LNCAP (cell line): ENCODE measurements at regions not wholly inside any gene's neighbourhood (a gene's known extent, or its start where the extent isn't known, plus 50 kb on each side); places are given as distances from the start of the nearest gene placed in this dataset.

Source experiments
- TF ChIP-seq, protein P1 (sequence below): fragments of 450-650 bp; IDR thresholded peaks from 2 replicates; pipeline ENCODE4 v1.5.1; 2017; ENCODE audit warnings: mild to moderate bottlenecking

- TF ChIP-seq, protein P1, sequence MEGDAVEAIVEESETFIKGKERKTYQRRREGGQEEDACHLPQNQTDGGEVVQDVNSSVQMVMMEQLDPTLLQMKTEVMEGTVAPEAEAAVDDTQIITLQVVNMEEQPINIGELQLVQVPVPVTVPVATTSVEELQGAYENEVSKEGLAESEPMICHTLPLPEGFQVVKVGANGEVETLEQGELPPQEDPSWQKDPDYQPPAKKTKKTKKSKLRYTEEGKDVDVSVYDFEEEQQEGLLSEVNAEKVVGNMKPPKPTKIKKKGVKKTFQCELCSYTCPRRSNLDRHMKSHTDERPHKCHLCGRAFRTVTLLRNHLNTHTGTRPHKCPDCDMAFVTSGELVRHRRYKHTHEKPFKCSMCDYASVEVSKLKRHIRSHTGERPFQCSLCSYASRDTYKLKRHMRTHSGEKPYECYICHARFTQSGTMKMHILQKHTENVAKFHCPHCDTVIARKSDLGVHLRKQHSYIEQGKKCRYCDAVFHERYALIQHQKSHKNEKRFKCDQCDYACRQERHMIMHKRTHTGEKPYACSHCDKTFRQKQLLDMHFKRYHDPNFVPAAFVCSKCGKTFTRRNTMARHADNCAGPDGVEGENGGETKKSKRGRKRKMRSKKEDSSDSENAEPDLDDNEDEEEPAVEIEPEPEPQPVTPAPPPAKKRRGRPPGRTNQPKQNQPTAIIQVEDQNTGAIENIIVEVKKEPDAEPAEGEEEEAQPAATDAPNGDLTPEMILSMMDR: no peak
Measured at GRCh38 chr3:25041871-25042584, 386.0 kb upstream of the RARB start.

DNA sequence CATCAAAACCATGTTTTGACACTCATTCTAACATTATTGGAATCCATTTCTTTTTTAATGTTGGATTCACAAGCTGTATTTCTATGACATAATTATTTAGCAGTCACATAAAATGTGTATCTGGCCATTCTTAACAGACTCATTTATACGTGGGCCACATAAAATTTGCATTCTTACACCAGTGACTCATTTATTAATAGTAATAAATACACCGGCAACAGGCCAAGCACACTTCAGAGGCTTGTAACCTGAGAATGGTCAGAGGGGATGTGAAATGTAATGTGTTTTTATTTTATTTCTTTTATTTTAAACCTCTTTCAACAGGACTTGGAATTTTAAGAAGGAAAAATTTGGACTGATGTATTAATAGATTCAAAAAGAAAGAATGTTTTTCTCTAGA is 384.9 kb upstream of the RARB start:
- TF ChIP-seq, protein P1: no peak

GRCh38 chr3:25043749-25044148 is 384.3 kb upstream of the RARB start:
- TF ChIP-seq, protein P1: no peak

- TF ChIP-seq, protein P1: no peak
Measured at GRCh38 chr3:25044762-25045710, 383.0 kb upstream of the RARB start.

DNA sequence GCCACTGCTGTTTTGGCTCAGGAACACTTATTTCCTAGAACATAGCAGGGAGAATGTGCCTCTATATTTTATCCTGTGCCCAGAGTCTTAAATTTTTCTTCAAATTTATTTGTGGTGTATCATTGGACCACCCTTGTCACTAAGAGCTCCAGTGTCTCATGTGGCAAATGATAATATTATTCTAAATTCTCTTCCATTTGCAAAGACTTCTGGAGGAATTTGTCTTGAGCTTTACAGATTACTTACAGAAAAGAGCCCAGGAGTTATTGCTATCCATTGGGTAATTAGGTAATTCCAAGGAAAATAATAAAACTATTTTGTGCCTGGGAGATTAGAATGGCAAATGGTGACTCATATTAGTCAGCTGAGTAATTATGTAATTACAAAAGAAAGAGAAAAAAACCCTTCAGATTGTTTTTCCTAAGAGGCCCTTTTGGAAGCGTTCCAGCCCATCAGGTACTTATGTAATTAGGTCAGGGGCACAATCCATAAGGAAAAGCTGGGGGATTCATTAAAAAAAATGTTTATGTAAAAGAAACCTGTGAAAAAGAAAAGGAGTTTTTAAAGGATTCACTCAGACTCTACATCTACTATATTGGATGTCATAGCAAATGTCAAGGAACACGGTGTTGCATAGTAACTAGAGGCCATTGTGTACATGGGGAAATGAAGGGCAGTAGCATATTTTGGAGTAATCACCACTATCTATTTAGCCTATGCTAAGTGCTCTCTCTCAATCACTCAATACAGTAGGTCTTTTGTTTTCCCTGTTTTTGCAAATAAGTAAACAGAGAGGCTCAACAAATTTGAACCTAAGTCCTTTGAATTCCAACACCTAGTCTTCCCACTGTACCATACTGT is 380.9 kb upstream of the RARB start:
- TF ChIP-seq, protein P1: no peak

DNA sequence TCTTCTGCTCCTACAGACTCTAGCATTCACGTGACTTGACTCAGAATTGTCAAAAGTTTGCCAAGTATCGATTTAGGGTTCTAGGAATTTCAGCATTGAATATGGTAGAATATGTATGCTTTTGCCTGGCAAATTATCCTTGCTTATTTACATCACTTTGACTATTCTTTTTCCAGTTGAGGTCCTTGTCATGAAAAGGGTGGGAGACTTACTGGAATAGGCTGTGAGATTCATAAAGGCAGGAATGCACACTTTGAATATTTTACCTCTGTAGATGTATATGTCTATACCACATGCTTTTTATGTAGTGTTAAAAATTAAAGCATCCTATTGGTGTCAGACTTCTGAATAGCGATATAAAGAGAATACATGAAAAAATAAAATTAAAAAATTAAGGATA is 378.8 kb upstream of the RARB start:
- TF ChIP-seq, protein P1: no peak

- TF ChIP-seq, protein P1: no peak
Measured at GRCh38 chr3:25053360-25053759, 374.7 kb upstream of the RARB start.
